NB4 (cell line): ENCODE measurements at regions not wholly inside any gene's neighbourhood (a gene's known extent, or its start where the extent isn't known, plus 50 kb on each side); places are given as distances from the start of the nearest gene placed in this dataset.

ENCODE experiments used
- DNase-seq: peaks from one replicate; pipeline ENCODE4 v3.0.0; 2010; ENCODE audit warnings: low read depth
- H3K4me3 ChIP-seq: one replicate; pipeline ENCODE4 v1.5.1; 2011; ENCODE audit warnings: mild to moderate bottlenecking, low read depth, low read length, moderate library complexity
- MYC ChIP-seq: IDR thresholded peaks from 2 replicates; pipeline ENCODE4 v1.6.1; 2011; ENCODE audit warnings: low read depth, low read length
- POLR2A ChIP-seq: IDR thresholded peaks from 2 replicates; pipeline ENCODE4 v1.6.1; 2011; ENCODE audit warnings: mild to moderate bottlenecking; ENCODE audit not compliant: insufficient read length; ENCODE audit errors: extremely low read depth
- TF ChIP-seq, protein P1 (sequence below): IDR thresholded peaks from 2 replicates; pipeline ENCODE4 v1.6.1; 2011; ENCODE audit warnings: low read depth, low read length
- TF ChIP-seq, protein P2 (sequence below): IDR thresholded peaks from one replicate; pipeline ENCODE4 v1.5.1; 2012; ENCODE audit warnings: low read depth, low read length

DNA sequence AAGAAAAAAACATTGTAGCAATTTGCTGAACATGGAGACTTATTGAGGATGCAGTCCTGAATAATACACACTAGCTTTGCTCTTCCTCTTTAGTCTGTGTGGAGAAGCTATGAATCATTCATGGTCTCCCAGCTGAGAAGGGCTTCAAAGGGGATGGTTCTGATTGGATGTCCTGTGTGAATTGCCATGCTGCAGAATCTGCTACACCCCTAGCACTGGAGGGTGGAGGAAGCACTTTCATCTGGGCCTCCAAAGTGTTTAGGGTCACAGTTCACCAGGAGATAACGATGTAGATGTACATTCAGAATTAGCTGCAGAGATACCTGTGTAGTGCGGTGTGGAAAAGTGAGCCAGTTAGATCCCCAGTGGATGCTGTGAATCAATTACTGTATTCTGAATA is 321.1 kb upstream of the EDNRB start:
- DNase-seq = peak; percentile 69
- TF ChIP-seq, protein P1, sequence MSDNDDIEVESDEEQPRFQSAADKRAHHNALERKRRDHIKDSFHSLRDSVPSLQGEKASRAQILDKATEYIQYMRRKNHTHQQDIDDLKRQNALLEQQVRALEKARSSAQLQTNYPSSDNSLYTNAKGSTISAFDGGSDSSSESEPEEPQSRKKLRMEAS = 0 out of 2 replicates have a peak, but pooled peaks have one; percentile 32
- TF ChIP-seq POLR2A (no peak), MYC (no peak)
- H3K4me3 ChIP-seq = no peak overlapping the region

DNA sequence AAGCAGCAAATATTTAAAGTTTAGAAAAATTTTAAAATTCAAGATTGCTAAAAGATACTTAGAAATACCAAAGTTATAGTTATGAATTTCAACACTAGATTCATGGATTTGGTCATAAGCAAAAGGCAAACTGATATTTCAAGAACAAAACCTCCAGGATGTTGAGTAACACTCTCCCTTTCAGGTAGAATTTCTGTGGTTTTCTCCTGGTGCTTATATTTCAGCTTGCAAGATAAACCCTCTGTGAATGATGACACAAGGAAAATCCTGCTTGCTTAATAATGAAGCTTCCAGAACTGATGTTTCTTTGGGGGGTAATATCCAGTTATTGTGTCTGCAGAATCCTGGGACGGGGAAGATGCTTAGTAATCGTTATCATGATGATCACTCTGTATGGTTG is 320.3 kb upstream of the EDNRB start:
- TF ChIP-seq, protein P1 = no peak
- TF ChIP-seq POLR2A (no peak), MYC (no peak)
- TF ChIP-seq, protein P2, sequence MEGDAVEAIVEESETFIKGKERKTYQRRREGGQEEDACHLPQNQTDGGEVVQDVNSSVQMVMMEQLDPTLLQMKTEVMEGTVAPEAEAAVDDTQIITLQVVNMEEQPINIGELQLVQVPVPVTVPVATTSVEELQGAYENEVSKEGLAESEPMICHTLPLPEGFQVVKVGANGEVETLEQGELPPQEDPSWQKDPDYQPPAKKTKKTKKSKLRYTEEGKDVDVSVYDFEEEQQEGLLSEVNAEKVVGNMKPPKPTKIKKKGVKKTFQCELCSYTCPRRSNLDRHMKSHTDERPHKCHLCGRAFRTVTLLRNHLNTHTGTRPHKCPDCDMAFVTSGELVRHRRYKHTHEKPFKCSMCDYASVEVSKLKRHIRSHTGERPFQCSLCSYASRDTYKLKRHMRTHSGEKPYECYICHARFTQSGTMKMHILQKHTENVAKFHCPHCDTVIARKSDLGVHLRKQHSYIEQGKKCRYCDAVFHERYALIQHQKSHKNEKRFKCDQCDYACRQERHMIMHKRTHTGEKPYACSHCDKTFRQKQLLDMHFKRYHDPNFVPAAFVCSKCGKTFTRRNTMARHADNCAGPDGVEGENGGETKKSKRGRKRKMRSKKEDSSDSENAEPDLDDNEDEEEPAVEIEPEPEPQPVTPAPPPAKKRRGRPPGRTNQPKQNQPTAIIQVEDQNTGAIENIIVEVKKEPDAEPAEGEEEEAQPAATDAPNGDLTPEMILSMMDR = no peak
- no peak overlapping the region for H3K4me3 ChIP-seq
- peak; percentile 57 for DNase-seq

DNA sequence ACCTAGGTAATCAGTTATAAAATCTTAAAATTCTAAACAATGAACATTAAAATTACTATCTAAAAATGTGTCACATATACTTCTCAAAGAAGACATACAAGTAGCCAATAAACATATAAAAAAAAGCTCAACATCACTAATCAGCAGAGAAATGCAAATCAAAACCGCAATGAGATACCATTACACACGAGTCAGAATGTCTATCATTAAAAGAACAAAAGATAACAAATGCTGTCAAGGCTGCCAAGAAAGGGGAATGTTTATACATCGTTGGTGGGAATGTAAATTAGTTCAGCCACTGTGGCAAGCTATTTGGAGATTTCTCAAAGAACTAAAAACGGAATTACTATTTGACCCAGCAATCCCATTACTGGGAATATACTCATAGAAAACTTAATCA is 310.3 kb upstream of the EDNRB start:
- DNase-seq = no peak
- TF ChIP-seq, protein P1 = no peak
- TF ChIP-seq, protein P2 = no peak
- TF ChIP-seq MYC = no peak
- no peak overlapping the region for H3K4me3 ChIP-seq

DNA sequence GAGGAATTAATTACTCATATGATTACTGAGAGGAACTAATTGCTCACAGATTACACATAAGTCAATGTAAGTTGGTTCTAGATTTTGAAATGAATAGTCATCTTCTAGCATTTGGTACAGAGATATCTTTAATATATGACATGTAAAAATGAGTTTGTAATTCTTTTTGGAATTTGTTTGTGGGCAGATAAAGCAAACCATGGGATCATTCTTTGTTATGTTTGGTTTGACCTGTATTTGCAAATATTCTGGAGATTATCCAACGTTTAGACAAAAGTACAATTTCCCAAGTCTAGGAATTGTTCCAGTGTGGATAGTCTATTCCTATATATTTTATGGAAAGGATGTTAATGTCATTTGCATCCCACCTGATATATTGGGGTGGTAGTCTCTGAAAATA is 309.6 kb upstream of the EDNRB start:
- TF ChIP-seq, protein P2 = no peak
- no peak for TF ChIP-seq MYC
- TF ChIP-seq POLR2A = no peak
- TF ChIP-seq, protein P1 = no peak
- no peak overlapping the region for H3K4me3 ChIP-seq
- no peak for DNase-seq

DNA sequence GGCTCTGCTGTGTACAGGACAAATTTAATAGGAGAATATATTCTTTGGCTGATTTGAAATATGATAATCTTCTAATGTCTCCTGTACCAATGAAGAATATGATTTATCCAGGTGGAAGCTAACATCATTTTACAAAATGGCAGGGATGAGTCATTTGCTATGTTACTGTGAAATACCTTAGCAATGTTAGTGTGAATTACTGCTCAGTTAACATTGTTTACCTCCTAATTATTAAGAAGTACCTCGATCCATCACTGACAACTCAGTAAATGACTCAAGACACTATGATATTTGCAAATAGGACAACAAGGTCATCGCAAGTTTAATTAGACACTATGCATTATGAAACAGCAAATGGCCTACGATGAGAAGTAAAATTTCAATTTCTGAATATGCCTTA is 309.1 kb upstream of the EDNRB start:
- no peak for DNase-seq
- H3K4me3 ChIP-seq = no peak overlapping the region
- TF ChIP-seq, protein P2 = no peak
- TF ChIP-seq POLR2A (no peak), MYC (no peak)
- TF ChIP-seq, protein P1 = no peak

DNA sequence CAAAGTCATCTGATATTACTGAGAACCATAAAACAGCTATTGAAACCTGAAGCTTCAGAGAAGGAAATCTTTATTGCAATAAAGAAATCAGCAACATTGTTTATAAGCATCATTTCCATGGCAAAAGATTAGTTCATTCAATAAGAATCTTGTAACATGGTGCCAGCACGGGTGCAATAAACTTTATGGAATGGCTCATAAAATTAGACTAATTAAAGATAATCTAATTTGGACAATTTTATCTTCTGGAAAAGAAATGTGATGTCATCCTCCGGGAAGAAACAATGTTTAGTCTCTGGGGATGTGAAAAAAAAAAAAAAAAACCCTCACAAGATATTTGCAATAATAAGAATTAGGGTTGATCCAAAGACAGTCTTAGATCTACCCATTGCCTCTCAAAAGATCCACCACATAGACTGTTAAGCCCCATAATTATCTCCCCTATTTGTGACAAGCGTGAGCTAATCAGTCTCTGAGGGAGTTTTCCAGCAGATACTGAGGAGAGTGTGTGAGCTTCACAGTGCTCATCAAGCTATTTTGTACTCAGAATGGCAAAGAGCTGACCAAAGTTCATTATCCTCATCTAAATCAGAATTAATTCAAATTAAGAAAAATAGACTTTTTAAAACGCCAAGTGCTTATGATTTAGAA is 297.0 kb upstream of the EDNRB start:
- TF ChIP-seq, protein P1 = no peak
- TF ChIP-seq MYC (no peak), POLR2A (no peak)
- TF ChIP-seq, protein P2 = no peak
- H3K4me3 ChIP-seq = no peak overlapping the region

More for the DNA sequence above, 297.0 kb upstream of the EDNRB start:
- no peak for DNase-seq
